ENCODE measurements at regions not wholly inside any gene's neighbourhood (a gene's known extent, or its start where the extent isn't known, plus 50 kb on each side); places are given as distances from the start of the nearest gene placed in this dataset.

- no peaks in the 10 kb centered on the region for H3K4me1 ChIP-seq (ENCODE audit: control insufficient read depth in 1 of 2, insufficient read depth in 2 of 2, low read length in 2 of 2)
- ATAC-seq (ENCODE audit: low FRiP score) (no peak), DNase-seq (no peak)
- WGBS, 2 donors = 81 to 90% methylated on average over 4 of the region's 4 CpGs
- H3K4me3 ChIP-seq (ENCODE audit: low read length in 2 of 2) = no peak overlapping the region
- no peaks in the 10 kb centered on the region for H3K36me3 ChIP-seq (ENCODE audit: control insufficient read depth in 1 of 2, insufficient read depth in 2 of 2, low read length in 1 of 2)
- H3K27me3 ChIP-seq (ENCODE audit: control insufficient read depth in 1 of 2, insufficient read depth in 2 of 2, low read length in 1 of 2) = no peaks in the 10 kb centered on the region
- no peaks in the 10 kb centered on the region for H3K9me3 ChIP-seq (ENCODE audit: control insufficient read depth, low read length)
- intact Hi-C loops (cut with DNase I) = no loop called here
- H3K27ac ChIP-seq (ENCODE audit: low read depth in 1 of 2, low read length in 2 of 2) = no peak overlapping the region
Observed at GRCh38 chrX:146181858-146182257, 364.2 kb downstream of the SLITRK2 start.

GRCh38 chrX:146186540-146186939 lies 368.9 kb downstream of the SLITRK2 start:
- H3K27me3 ChIP-seq (ENCODE audit: control insufficient read depth in 1 of 2, insufficient read depth in 2 of 2, low read length in 1 of 2) = no peaks in the 10 kb centered on the region
- WGBS, 2 donors = 62 to 63% methylated on average over 5 of the region's 5 CpGs
- H3K4me3 ChIP-seq (ENCODE audit: low read length in 2 of 2) = no peak overlapping the region
- no peak overlapping the region for H3K27ac ChIP-seq (ENCODE audit: low read depth in 1 of 2, low read length in 2 of 2)
- no peaks in the 10 kb centered on the region for H3K4me1 ChIP-seq (ENCODE audit: control insufficient read depth in 1 of 2, insufficient read depth in 2 of 2, low read length in 2 of 2)
- no peaks in the 10 kb centered on the region for H3K9me3 ChIP-seq (ENCODE audit: control insufficient read depth, low read length)
- DNase-seq (no peak), ATAC-seq (ENCODE audit: low FRiP score) (no peak)
- H3K36me3 ChIP-seq (ENCODE audit: control insufficient read depth in 1 of 2, insufficient read depth in 2 of 2, low read length in 1 of 2) = no peaks in the 10 kb centered on the region
- intact Hi-C loops (cut with DNase I) = no loop called here

GRCh38 chrX:146189371-146189770 lies 371.7 kb downstream of the SLITRK2 start:
- DNase-seq (no peak), ATAC-seq (ENCODE audit: low FRiP score) (no peak)
- Histone ChIP-seq H3K27me3 (ENCODE audit: control insufficient read depth in 1 of 2, insufficient read depth in 2 of 2, low read length in 1 of 2) (no peaks in the 10 kb centered on the region), H3K4me1 (ENCODE audit: control insufficient read depth in 1 of 2, insufficient read depth in 2 of 2, low read length in 2 of 2) (no peaks in the 10 kb centered on the region), H3K9me3 (ENCODE audit: control insufficient read depth, low read length) (no peaks in the 10 kb centered on the region), H3K36me3 (ENCODE audit: control insufficient read depth in 1 of 2, insufficient read depth in 2 of 2, low read length in 1 of 2) (no peaks in the 10 kb centered on the region), H3K27ac (ENCODE audit: low read depth in 1 of 2, low read length in 2 of 2) (no peak overlapping the region), H3K4me3 (ENCODE audit: low read length in 2 of 2) (no peak overlapping the region)
- intact Hi-C loops (cut with DNase I) = no loop called here
- WGBS, 2 donors = 13% methylated on average over 3 of the region's 3 CpGs

GRCh38 chrX:146208821-146209220 lies 391.2 kb downstream of the SLITRK2 start:
- no peak for ATAC-seq (ENCODE audit: low FRiP score)

GRCh38 chrX:146224442-146224841 lies 406.8 kb downstream of the SLITRK2 start:
- intact Hi-C loops (cut with DNase I) = no loop called here
- WGBS, 2 donors = 44 to 80% methylated on average over 1 of the region's 1 CpG

More at GRCh38 chrX:146208821-146209220, 391.2 kb downstream of the SLITRK2 start:
- no peaks in the 10 kb centered on the region for H3K4me1 ChIP-seq (ENCODE audit: control insufficient read depth in 1 of 2, insufficient read depth in 2 of 2, low read length in 2 of 2)
- WGBS, 2 donors = 42 to 64% methylated on average over 4 of the region's 4 CpGs
- peaks cover 2% of the 10 kb centered on the region for H3K9me3 ChIP-seq (ENCODE audit: control insufficient read depth, low read length)
- intact Hi-C loops (cut with DNase I) = no loop called here
- H3K27me3 ChIP-seq (ENCODE audit: control insufficient read depth in 1 of 2, insufficient read depth in 2 of 2, low read length in 1 of 2) = no peaks in the 10 kb centered on the region
- H3K27ac ChIP-seq (ENCODE audit: low read depth in 1 of 2, low read length in 2 of 2) = no peak overlapping the region
- H3K4me3 ChIP-seq (ENCODE audit: low read length in 2 of 2) = no peak overlapping the region
- DNase-seq = no peak
- no peaks in the 10 kb centered on the region for H3K36me3 ChIP-seq (ENCODE audit: control insufficient read depth in 1 of 2, insufficient read depth in 2 of 2, low read length in 1 of 2)

GRCh38 chrX:146238173-146238572 lies 420.5 kb downstream of the SLITRK2 start:
- 77 to 90% methylated on average over 2 of the region's 2 CpGs for WGBS, 2 donors
- intact Hi-C loops (cut with DNase I) = no loop called here
- ATAC-seq (ENCODE audit: low FRiP score) (no peak), DNase-seq (no peak)
- no peak overlapping the region for H3K4me3 ChIP-seq (ENCODE audit: low read length in 2 of 2)
- no peaks in the 10 kb centered on the region for H3K36me3 ChIP-seq (ENCODE audit: control insufficient read depth in 1 of 2, insufficient read depth in 2 of 2, low read length in 1 of 2)
- H3K4me1 ChIP-seq (ENCODE audit: control insufficient read depth in 1 of 2, insufficient read depth in 2 of 2, low read length in 2 of 2) = no peaks in the 10 kb centered on the region
- no peaks in the 10 kb centered on the region for H3K9me3 ChIP-seq (ENCODE audit: control insufficient read depth, low read length)
- H3K27ac ChIP-seq (ENCODE audit: low read depth in 1 of 2, low read length in 2 of 2) = no peak overlapping the region
- H3K27me3 ChIP-seq (ENCODE audit: control insufficient read depth in 1 of 2, insufficient read depth in 2 of 2, low read length in 1 of 2) = no peaks in the 10 kb centered on the region

More at GRCh38 chrX:146224442-146224841, 406.8 kb downstream of the SLITRK2 start:
- Histone ChIP-seq H3K27ac (ENCODE audit: low read depth in 1 of 2, low read length in 2 of 2) (no peak overlapping the region), H3K27me3 (ENCODE audit: control insufficient read depth in 1 of 2, insufficient read depth in 2 of 2, low read length in 1 of 2) (no peaks in the 10 kb centered on the region), H3K36me3 (ENCODE audit: control insufficient read depth in 1 of 2, insufficient read depth in 2 of 2, low read length in 1 of 2) (no peaks in the 10 kb centered on the region), H3K9me3 (ENCODE audit: control insufficient read depth, low read length) (no peaks in the 10 kb centered on the region), H3K4me1 (ENCODE audit: control insufficient read depth in 1 of 2, insufficient read depth in 2 of 2, low read length in 2 of 2) (no peaks in the 10 kb centered on the region), H3K4me3 (ENCODE audit: low read length in 2 of 2) (no peak overlapping the region)
- DNase-seq (no peak), ATAC-seq (ENCODE audit: low FRiP score) (no peak)

GRCh38 chrX:146241902-146242301 lies 424.3 kb downstream of the SLITRK2 start:
- H3K36me3 ChIP-seq (ENCODE audit: control insufficient read depth in 1 of 2, insufficient read depth in 2 of 2, low read length in 1 of 2) = no peaks in the 10 kb centered on the region
- intact Hi-C loops (cut with DNase I) = no loop called here
- no peaks in the 10 kb centered on the region for H3K9me3 ChIP-seq (ENCODE audit: control insufficient read depth, low read length)
- H3K4me3 ChIP-seq (ENCODE audit: low read length in 2 of 2) = no peak overlapping the region
- DNase-seq = no peak
- H3K4me1 ChIP-seq (ENCODE audit: control insufficient read depth in 1 of 2, insufficient read depth in 2 of 2, low read length in 2 of 2) = no peaks in the 10 kb centered on the region
- no peaks in the 10 kb centered on the region for H3K27me3 ChIP-seq (ENCODE audit: control insufficient read depth in 1 of 2, insufficient read depth in 2 of 2, low read length in 1 of 2)
- ATAC-seq (ENCODE audit: low FRiP score) = no peak
- WGBS, 2 donors = 45 to 68% methylated on average over 3 of the region's 3 CpGs
- H3K27ac ChIP-seq (ENCODE audit: low read depth in 1 of 2, low read length in 2 of 2) = no peak overlapping the region

- Histone ChIP-seq H3K4me1 (ENCODE audit: control insufficient read depth in 1 of 2, insufficient read depth in 2 of 2, low read length in 2 of 2) (no peaks in the 10 kb centered on the region), H3K27ac (ENCODE audit: low read depth in 1 of 2, low read length in 2 of 2) (no peak overlapping the region), H3K27me3 (ENCODE audit: control insufficient read depth in 1 of 2, insufficient read depth in 2 of 2, low read length in 1 of 2) (no peaks in the 10 kb centered on the region), H3K9me3 (ENCODE audit: control insufficient read depth, low read length) (no peaks in the 10 kb centered on the region), H3K36me3 (ENCODE audit: control insufficient read depth in 1 of 2, insufficient read depth in 2 of 2, low read length in 1 of 2) (no peaks in the 10 kb centered on the region), H3K4me3 (ENCODE audit: low read length in 2 of 2) (no peak overlapping the region)
- intact Hi-C loops (cut with DNase I) = no loop called here
- DNase-seq (no peak), ATAC-seq (ENCODE audit: low FRiP score) (no peak)
- WGBS, 2 donors = 50 to 55% methylated on average over 3 of the region's 3 CpGs
Observed at GRCh38 chrX:146243041-146243440, 425.4 kb downstream of the SLITRK2 start.

- no peaks in the 10 kb centered on the region for H3K36me3 ChIP-seq (ENCODE audit: control insufficient read depth in 1 of 2, insufficient read depth in 2 of 2, low read length in 1 of 2)
- no peak overlapping the region for H3K27ac ChIP-seq (ENCODE audit: low read depth in 1 of 2, low read length in 2 of 2)
- whole genome bisulfite sequencing, 2 donors = 85 to 89% methylated on average over 18 of the region's 18 CpGs
- no peaks in the 10 kb centered on the region for H3K27me3 ChIP-seq (ENCODE audit: control insufficient read depth in 1 of 2, insufficient read depth in 2 of 2, low read length in 1 of 2)
- intact Hi-C loops (cut with DNase I) = no loop called here
- no peak for DNase-seq
- no peaks in the 10 kb centered on the region for H3K9me3 ChIP-seq (ENCODE audit: control insufficient read depth, low read length)
- H3K4me1 ChIP-seq (ENCODE audit: control insufficient read depth in 1 of 2, insufficient read depth in 2 of 2, low read length in 2 of 2) = no peaks in the 10 kb centered on the region
- no peak overlapping the region for H3K4me3 ChIP-seq (ENCODE audit: low read length in 2 of 2)
- no peak for ATAC-seq (ENCODE audit: low FRiP score)
Observed at GRCh38 chrX:146259207-146259606, 441.6 kb downstream of the SLITRK2 start.

All from aorta (tissue), 5 donors.